ENCODE measurements at regions not wholly inside any gene's neighbourhood (a gene's known extent, or its start where the extent isn't known, plus 50 kb on each side); places are given as distances from the start of the nearest gene placed in this dataset.

GRCh38 chr6:90729057-90729456 is 142.2 kb upstream of the MAP3K7 start:
- Histone ChIP-seq H3K36me3 (ENCODE audit: control insufficient read depth in 2 of 4, insufficient read depth in 4 of 4, low read length in 3 of 4) (no peaks in the 10 kb centered on the region), H3K79me2 (ENCODE audit: control insufficient read depth in 1 of 2, insufficient read depth in 2 of 2, low read length in 2 of 2) (no peaks in the 10 kb centered on the region), H4K20me1 (replicated peaks in 1 of 2; ENCODE audit: control insufficient read depth in 1 of 2, insufficient read depth in 2 of 2, low read length in 2 of 2) (no peaks in the 10 kb centered on the region), H2AFZ (ENCODE audit: low read length) (no peak overlapping the region), H2BK120ac (replicated peaks; ENCODE audit: low read depth, low read length) (no peak overlapping the region), H3K4me3 (ENCODE audit: extremely low read depth in 1 of 4, insufficient read depth in 2 of 4, low read depth in 3 of 4, low read length in 4 of 4) (no peak overlapping the region), H2AK5ac (ENCODE audit: low read depth, low read length) (no peak overlapping the region), H3K9me3 (ENCODE audit: insufficient read depth in 2 of 2, low read depth in 1 of 2, low read length in 1 of 2) (no peaks in the 10 kb centered on the region), H3K4me1 (replicated peaks in 1 of 4; ENCODE audit: control insufficient read depth in 3 of 4, insufficient read depth in 4 of 4, low read length in 3 of 4) (no peaks in the 10 kb centered on the region), H3K27me3 (replicated peaks in 1 of 4; ENCODE audit: control insufficient read depth in 3 of 4, extremely low read depth in 1 of 4, insufficient read depth in 3 of 4, low read length in 3 of 4) (no peaks in the 10 kb centered on the region), H3K4ac (replicated peaks; ENCODE audit: insufficient read length, low read depth, low read length) (no peak overlapping the region), H3K9ac (replicated peaks in 1 of 4; ENCODE audit: extremely low read depth in 1 of 4, low read depth in 3 of 4, low read length in 3 of 4) (no peak overlapping the region), H3K23me2 (ENCODE audit: low read depth, low read length) (no peaks in the 10 kb centered on the region), H3K14ac (ENCODE audit: insufficient read length) (no peak overlapping the region), H2BK15ac (ENCODE audit: low read length) (no peak overlapping the region), H2BK12ac (ENCODE audit: low read depth, low read length) (no peak overlapping the region), H2BK20ac (ENCODE audit: low read length) (no peak overlapping the region), H3K79me1 (ENCODE audit: low read depth, low read length) (no peaks in the 10 kb centered on the region), H3K23ac (ENCODE audit: insufficient read length) (no peak overlapping the region), H4K91ac (replicated peaks; ENCODE audit: insufficient read length, low read length) (no peak overlapping the region), H3K56ac (replicated peaks; ENCODE audit: insufficient read length, low read depth, low read length) (no peak overlapping the region), H3K27ac (ENCODE audit: low read depth, low read length) (no peak overlapping the region), H2BK5ac (ENCODE audit: low read depth, low read length) (no peak overlapping the region), H4K8ac (ENCODE audit: extremely low read depth, insufficient read depth, low read length) (no peak overlapping the region), H4K5ac (ENCODE audit: insufficient read length, low read depth, low read length) (no peak overlapping the region), H3K4me2 (ENCODE audit: insufficient read depth in 1 of 2, low read depth in 2 of 2, low read length in 2 of 2) (no peak overlapping the region), H3K18ac (ENCODE audit: extremely low read depth, low read length) (no peak overlapping the region)
- ChIA-PET POLR2A (ENCODE audit: partially characterized antibody) (no interaction called here), CTCF (ENCODE audit: partially characterized antibody) (no interaction called here)
- 83% methylated on average over 2 of the region's 2 CpGs; no CpG with 5 or more reads in 1 of the 2 experiments for WGBS, 2 experiments (ENCODE audit: extremely low coverage in 1 of 2, insufficient coverage in 1 of 2, insufficient read length in 1 of 2, insufficient replicate concordance in 2 of 2, low coverage in 1 of 2, low lambda C conversion rate in 2 of 2, missing lambda C conversion rate in 1 of 2)
- DNase-seq (ENCODE audit: low read depth in 1 of 2, low spot score in 2 of 2) = no peak
- no peak for FAIRE-seq
- no peak for TF ChIP-seq HDAC2 (IDR thresholded peaks at IDR 0.05; ENCODE audit: borderline replicate concordance in 1 of 2, low read depth in 2 of 2, low read length in 2 of 2)
- no peak for TF ChIP-seq CEBPB (IDR thresholded peaks at IDR 0.05; ENCODE audit: low read depth, low read length)
- TF ChIP-seq POLR2A (IDR thresholded peaks at IDR 0.05; ENCODE audit: control extremely low read depth in 1 of 2, low read depth in 2 of 2, low read length in 2 of 2) = no peak
- no peak for TF ChIP-seq CTCF (IDR thresholded peaks at IDR 0.05; ENCODE audit: control extremely low read depth in 1 of 3, insufficient read depth in 1 of 3, low read depth in 1 of 3, low read length in 3 of 3)
- no peak for TF ChIP-seq ATF3 (IDR thresholded peaks at IDR 0.05; ENCODE audit: insufficient read depth, low read depth, low read length)
- no peak for TF ChIP-seq POU5F1 (IDR thresholded peaks at IDR 0.05; ENCODE audit: low read depth, low read length)
- TF ChIP-seq JUND (IDR thresholded peaks at IDR 0.05; ENCODE audit: low read length) = no peak
- no peak for TF ChIP-seq JUN (IDR thresholded peaks at IDR 0.05; ENCODE audit: low read depth, low read length)
- no peak for TF ChIP-seq RFX5 (IDR thresholded peaks at IDR 0.05; ENCODE audit: borderline replicate concordance, low read depth, low read length)
- no peak for TF ChIP-seq RXRA (IDR thresholded peaks at IDR 0.05; ENCODE audit: insufficient read depth, low read depth, low read length)
- no peak for TF ChIP-seq HDAC6 (IDR thresholded peaks at IDR 0.05; ENCODE audit: low read depth, low read length)
- TF ChIP-seq KDM5A (IDR thresholded peaks at IDR 0.05; ENCODE audit: low read length) = no peak

Measured in H1 (cell line).